ENCODE measurements at regions not wholly inside any gene's neighbourhood (a gene's known extent, or its start where the extent isn't known, plus 50 kb on each side); places are given as distances from the start of the nearest gene placed in this dataset.

DNA sequence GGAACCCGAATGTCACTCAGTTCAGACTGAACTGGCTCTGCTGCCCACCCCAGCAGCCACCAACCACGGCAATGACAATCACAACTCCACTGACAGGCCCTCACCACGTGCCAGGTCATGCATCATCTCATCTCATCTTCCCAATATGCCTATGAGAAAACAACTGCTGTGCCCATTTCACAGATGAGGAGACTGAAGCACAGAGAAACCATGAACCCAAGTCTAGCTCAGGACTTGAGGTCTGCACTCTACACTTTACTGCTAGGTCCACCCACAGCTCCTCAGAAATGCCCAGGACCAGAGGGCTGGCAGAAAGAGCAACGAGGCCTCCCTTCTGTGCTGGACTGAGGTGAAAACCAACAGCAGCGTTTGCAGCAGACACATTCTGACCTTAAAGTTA is 99.2 kb upstream of the LINGO1 start:
- no peak overlapping the region for H2AFZ ChIP-seq (ENCODE audit: low read length)
- no peak overlapping the region for H3K4ac ChIP-seq (replicated peaks; ENCODE audit: insufficient read length, low read depth, low read length)
- H3K79me1 ChIP-seq (ENCODE audit: low read depth, low read length), result no peaks in the 10 kb centered on the region; the same call in 1 of the 2 replicates
- 0 out of 2 replicates have a peak overlapping the region, but pooled peaks have one; percentile 61 for H2BK15ac ChIP-seq (ENCODE audit: low read length)
- H3K79me2 ChIP-seq (ENCODE audit: control insufficient read depth in 1 of 2, insufficient read depth in 2 of 2, low read length in 2 of 2), result no peaks in the 10 kb centered on the region
- POLR2A ChIA-PET (ENCODE audit: partially characterized antibody), result no interaction called here
- H2BK5ac ChIP-seq (ENCODE audit: low read depth, low read length), result no peak overlapping the region
- DNase-seq (ENCODE audit: low read depth in 1 of 2, low spot score in 2 of 2) (no peak), FAIRE-seq (no peak)
- H2AK5ac ChIP-seq (ENCODE audit: low read depth, low read length), result no peak overlapping the region; the same call in 1 of the 2 replicates
- no peaks in the 10 kb centered on the region for H3K36me3 ChIP-seq (ENCODE audit: control insufficient read depth in 2 of 4, insufficient read depth in 4 of 4, low read length in 3 of 4)
- no peak overlapping the region for H3K9ac ChIP-seq (replicated peaks in 1 of 4; ENCODE audit: extremely low read depth in 1 of 4, low read depth in 3 of 4, low read length in 3 of 4)
- no peak overlapping the region for H2BK12ac ChIP-seq (ENCODE audit: low read depth, low read length)
- H3K23me2 ChIP-seq (ENCODE audit: low read depth, low read length), result no peaks in the 10 kb centered on the region
- 71% methylated on average over 5 of the region's 5 CpGs; no CpG with 5 or more reads in 1 of the 2 experiments for WGBS, 2 experiments (ENCODE audit: extremely low coverage in 1 of 2, insufficient coverage in 1 of 2, insufficient read length in 1 of 2, insufficient replicate concordance in 2 of 2, low coverage in 1 of 2, low lambda C conversion rate in 2 of 2, missing lambda C conversion rate in 1 of 2)
- H3K27ac ChIP-seq (ENCODE audit: low read depth, low read length), result no peak overlapping the region
- no peaks in the 10 kb centered on the region for H3K27me3 ChIP-seq (replicated peaks in 1 of 4; ENCODE audit: control insufficient read depth in 3 of 4, extremely low read depth in 1 of 4, insufficient read depth in 3 of 4, low read length in 3 of 4)
- no peak overlapping the region for H3K18ac ChIP-seq (ENCODE audit: extremely low read depth, low read length)
- H3K4me1 ChIP-seq (replicated peaks in 1 of 4; ENCODE audit: control insufficient read depth in 3 of 4, insufficient read depth in 4 of 4, low read length in 3 of 4), result peaks cover 0 to 12% (median 0%) of the 10 kb centered on the region in 4 experiments; a peak in 2 of 7 replicates
- no peak overlapping the region for H2BK120ac ChIP-seq (replicated peaks; ENCODE audit: low read depth, low read length)
- no peak overlapping the region for H3K56ac ChIP-seq (replicated peaks; ENCODE audit: insufficient read length, low read depth, low read length)
- H4K20me1 ChIP-seq (replicated peaks in 1 of 2; ENCODE audit: control insufficient read depth in 1 of 2, insufficient read depth in 2 of 2, low read length in 2 of 2), result no peaks in the 10 kb centered on the region
- TF ChIP-seq YY1 (IDR thresholded peaks at IDR 0.05; ENCODE audit: low read depth, low read length) (no peak), SIX5 (IDR thresholded peaks at IDR 0.05; ENCODE audit: low read depth, low read length) (no peak), KDM1A (IDR thresholded peaks at IDR 0.05; ENCODE audit: borderline replicate concordance, low read length) (peak; percentile 51; the same call in 1 of the 2 replicates), TBP (IDR thresholded peaks at IDR 0.05; ENCODE audit: low read depth, low read length) (no peak), MAFK (IDR thresholded peaks at IDR 0.05; ENCODE audit: low read depth, low read length) (no peak)
- CTCF ChIA-PET (ENCODE audit: partially characterized antibody), result interaction anchor here (0.6 to 7.7 kb wide), 10 partner anchors 8 to 90 kb away, joined by 3 to 39 read pairs (median 5); no protein-coding TSS in a partner anchor
- H2BK20ac ChIP-seq (ENCODE audit: low read length), result no peak overlapping the region
- no peak overlapping the region for H4K5ac ChIP-seq (ENCODE audit: insufficient read length, low read depth, low read length)
- 0 out of 2 replicates have a peak overlapping the region, but pooled peaks have one; percentile 36 for H4K8ac ChIP-seq (ENCODE audit: extremely low read depth, insufficient read depth, low read length)
- H3K9me3 ChIP-seq (ENCODE audit: insufficient read depth in 2 of 2, low read depth in 1 of 2, low read length in 1 of 2), result no peaks in the 10 kb centered on the region
- H3K14ac ChIP-seq (ENCODE audit: insufficient read length), result no peak overlapping the region
- H3K23ac ChIP-seq (ENCODE audit: insufficient read length), result no peak overlapping the region
- H3K4me3 ChIP-seq (ENCODE audit: extremely low read depth in 1 of 4, insufficient read depth in 2 of 4, low read depth in 3 of 4, low read length in 4 of 4), result no peak overlapping the region
- H3K4me2 ChIP-seq (ENCODE audit: insufficient read depth in 1 of 2, low read depth in 2 of 2, low read length in 2 of 2), result no peak overlapping the region
- H4K91ac ChIP-seq (replicated peaks; ENCODE audit: insufficient read length, low read length), result no peak overlapping the region

Measured in H1 (cell line).